Vagina (tissue), 2 donors: ENCODE measurements at regions not wholly inside any gene's neighbourhood (a gene's known extent, or its start where the extent isn't known, plus 50 kb on each side); places are given as distances from the start of the nearest gene placed in this dataset.

Experiments
- CTCF ChIP-seq, 3 experiments: fragments of 450-650 bp in 2 of 3; fragments of 200-600 bp in 1 of 3; sonication (generic) in 1 of 3; IDR thresholded peaks; one replicate each; pipeline ENCODE4 v1.5.1; 2017 to 2019; ENCODE audit warnings: antibody characterized with exemption in 3 of 3, mild to moderate bottlenecking in 2 of 3, moderate library complexity in 2 of 3
- POLR2A ChIP-seq, 2 donors: fragments of 450-650 bp; IDR thresholded peaks; one replicate each; pipeline ENCODE4 v1.6.1; 2017; ENCODE audit warnings: antibody characterized with exemption in 2 of 2, mild to moderate bottlenecking in 2 of 2, moderate library complexity in 2 of 2
- POLR2AphosphoS5 ChIP-seq, 2 donors: sonication (generic); formaldehyde crosslinking; IDR thresholded peaks; one replicate each; pipeline ENCODE4 v1.9.0; 2017; ENCODE audit warnings: antibody characterized with exemption in 2 of 2, mild to moderate bottlenecking in 2 of 2, low read depth in 1 of 2; ENCODE audit not compliant: insufficient read depth in 1 of 2

- TF ChIP-seq POLR2A (IDR thresholded peaks at IDR 0.05): no peak
- TF ChIP-seq CTCF (IDR thresholded peaks at IDR 0.05): no peak
- no peak for TF ChIP-seq POLR2AphosphoS5 (IDR thresholded peaks at IDR 0.05; ENCODE audit: insufficient read depth in 1 of 2, low read depth in 1 of 2)
Observed at GRCh38 chrX:139179592-139179991, 350.9 kb upstream of the F9 start.
